ENCODE measurements at regions not wholly inside any gene's neighbourhood (a gene's known extent, or its start where the extent isn't known, plus 50 kb on each side); places are given as distances from the start of the nearest gene placed in this dataset.

GRCh38 chr1:57901208-57901919, 477.5 kb upstream of the DAB1 start:
- no peak for DNase-seq

GRCh38 chr1:57898531-57898930, 474.7 kb upstream of the DAB1 start:
- DNase-seq: no peak

- DNase-seq: no peak
Measured at GRCh38 chr1:57897581-57897980, 473.7 kb upstream of the DAB1 start.

GRCh38 chr1:57894315-57894714, 470.5 kb upstream of the DAB1 start:
- DNase-seq: no peak

GRCh38 chr1:57889676-57890320, 465.9 kb upstream of the DAB1 start:
- DNase-seq: no peak

GRCh38 chr1:57887964-57888491, 464.2 kb upstream of the DAB1 start:
- no peak for DNase-seq

- DNase-seq: no peak
Measured at GRCh38 chr1:57886376-57886775, 462.5 kb upstream of the DAB1 start.

- DNase-seq: no peak
Measured at GRCh38 chr1:57883642-57883995, 459.8 kb upstream of the DAB1 start.

- no peak for DNase-seq
Measured at GRCh38 chr1:57882934-57883641, 459.2 kb upstream of the DAB1 start.

GRCh38 chr1:57882072-57882471, 458.2 kb upstream of the DAB1 start:
- no peak for DNase-seq

GRCh38 chr1:57881639-57882038, 457.8 kb upstream of the DAB1 start:
- DNase-seq: no peak

GRCh38 chr1:57879700-57880099, 455.8 kb upstream of the DAB1 start:
- no peak for DNase-seq

- DNase-seq: no peak
Measured at GRCh38 chr1:57874418-57874877, 450.6 kb upstream of the DAB1 start.

- no peak for DNase-seq
Measured at GRCh38 chr1:57872913-57873312, 449.1 kb upstream of the DAB1 start.

- DNase-seq: no peak
Measured at GRCh38 chr1:57868908-57869307, 445.0 kb upstream of the DAB1 start.

- DNase-seq: no peak
Measured at GRCh38 chr1:57868239-57868638, 444.4 kb upstream of the DAB1 start.

GRCh38 chr1:57866998-57867397, 443.1 kb upstream of the DAB1 start:
- no peak for DNase-seq

- DNase-seq: no peak
Measured at GRCh38 chr1:57860931-57861565, 437.2 kb upstream of the DAB1 start.

GRCh38 chr1:57860325-57860724, 436.5 kb upstream of the DAB1 start:
- no peak for DNase-seq

- DNase-seq: no peak
Measured at GRCh38 chr1:57858740-57859139, 434.9 kb upstream of the DAB1 start.

GRCh38 chr1:57857809-57858208, 433.9 kb upstream of the DAB1 start:
- no peak for DNase-seq

GRCh38 chr1:57854436-57854835, 430.6 kb upstream of the DAB1 start:
- DNase-seq: no peak

- DNase-seq: no peak
Measured at GRCh38 chr1:57850176-57850940, 426.5 kb upstream of the DAB1 start.
